Panc1 (cell line): ENCODE measurements at regions not wholly inside any gene's neighbourhood (a gene's known extent, or its start where the extent isn't known, plus 50 kb on each side); places are given as distances from the start of the nearest gene placed in this dataset.

Source experiments
- ATAC-seq: fragments of 200-7000 bp; cut with Tn5 transposase; 2 replicates; pipeline ENCODE4 v1.9.1; 2020; ENCODE audit warnings: mild to moderate bottlenecking, moderate library complexity
- BruUV-seq: library from RNA; stranded (reverse); fragments of 400-500 nt; replicated peaks from 2 replicates; lab custom pipeline; 2021; lab: Mats Ljungman, UMichigan
- CTCF ChIA-PET: fragments of 300-600 bp; sonication (Branson Sonifier 250); formaldehyde crosslinking; loops from one replicate; lab custom pipeline; 2022; ENCODE audit warnings: antibody characterized with exemption; lab: Charles Lee
- POLR2A ChIA-PET: fragments of 300-600 bp; sonication (Branson Sonifier 250); formaldehyde crosslinking; loops from one replicate; lab custom pipeline; 2022; ENCODE audit warnings: antibody characterized with exemption; lab: Charles Lee
- DNase-seq: peaks from one replicate; pipeline ENCODE4 v3.0.0-alpha.2; 2010; ENCODE audit warnings: low read depth, low spot score
- H3K27ac ChIP-seq: 2 replicates; pipeline ENCODE4 v1.5.1; 2011; ENCODE audit warnings: mild to moderate bottlenecking, low read length, inconsistent platforms
- H3K27me3 ChIP-seq: fragments of 200-500 bp; sonication (Bioruptor generic); 2 replicates; pipeline ENCODE4 v1.6.0; 2014; ENCODE audit warnings: low read length, inconsistent platforms; ENCODE audit not compliant: control insufficient read depth, insufficient read depth
- H3K36me3 ChIP-seq: fragments of 200-500 bp; sonication (Bioruptor generic); 2 replicates; pipeline ENCODE4 v1.5.1; 2014; ENCODE audit warnings: inconsistent platforms, mild to moderate bottlenecking, low read length, moderate library complexity; ENCODE audit not compliant: control insufficient read depth, insufficient read depth
- H3K4me1 ChIP-seq: 2 replicates; pipeline ENCODE4 v1.5.1; 2011; ENCODE audit warnings: inconsistent platforms, mild to moderate bottlenecking, low read length, moderate library complexity; ENCODE audit not compliant: control insufficient read depth, insufficient read depth
- H3K4me3 ChIP-seq, 2 experiments: 2 replicates each; pipeline ENCODE4 v1.5.1; 2011 to 2012; ENCODE audit warnings: low read depth in 2 of 2, low read length in 2 of 2, mild to moderate bottlenecking in 2 of 2, inconsistent platforms in 1 of 2, moderate library complexity in 1 of 2
- H3K9me3 ChIP-seq: fragments of 200-500 bp; sonication (Bioruptor generic); 2 replicates; pipeline ENCODE4 v1.5.1; 2014; ENCODE audit warnings: low read depth, mild to moderate bottlenecking, inconsistent platforms, low read length, moderate library complexity; ENCODE audit not compliant: control insufficient read depth, insufficient read depth
- CTCF ChIP-seq: fragments of 450-650 bp; IDR thresholded peaks from 2 replicates; pipeline ENCODE4 v1.5.1; 2017; ENCODE audit warnings: mild to moderate bottlenecking
- POLR2AphosphoS5 ChIP-seq: IDR thresholded peaks from 2 replicates; pipeline ENCODE4 v1.6.1; 2012; ENCODE audit warnings: mild to moderate bottlenecking, low read depth, low read length, moderate library complexity
- REST ChIP-seq, 2 experiments: IDR thresholded peaks; 2 replicates each; pipeline ENCODE4 v1.6.1; 2011 to 2012; ENCODE audit warnings: low read depth in 2 of 2, control low read depth in 1 of 2, low read length in 1 of 2, mild to moderate bottlenecking in 1 of 2, moderate library complexity in 1 of 2; ENCODE audit not compliant: insufficient read depth in 1 of 2
- SIN3A ChIP-seq: IDR thresholded peaks from 2 replicates; pipeline ENCODE4 v1.6.1; 2012; ENCODE audit warnings: low read depth, mild to moderate bottlenecking, low read length, moderate library complexity, borderline replicate concordance; ENCODE audit not compliant: insufficient read depth
- TCF7L2 ChIP-seq: IDR thresholded peaks from 2 replicates; pipeline ENCODE4 v1.6.1; 2011; ENCODE audit warnings: mild to moderate bottlenecking, low read depth, low read length, inconsistent platforms
- in situ Hi-C: cut with HindIII; loops from 2 replicates; pipeline ENCODE4 v1.10.0; 2016; ENCODE audit warnings: low sequenced_read_pairs, low pct_unique_long_range_greater_than_20kb
- intact Hi-C: fragments of 100-400 bp; cut with micrococcal nuclease; formaldehyde crosslinking; loops from one replicate; pipeline ENCODE4 v1.10.0; 2022; ENCODE audit not compliant: unreplicated experiment

- TF ChIP-seq POLR2AphosphoS5 (no peak), CTCF (no peak)
- Histone ChIP-seq H3K27ac (no peak overlapping the region), H3K27me3 (no peaks in the 10 kb centered on the region), H3K4me3 (no peak overlapping the region), H3K9me3 (no peaks in the 10 kb centered on the region), H3K36me3 (no peaks in the 10 kb centered on the region), H3K4me1 (no peaks in the 10 kb centered on the region)
- ATAC-seq = no peak
- ChIA-PET CTCF (no interaction called here), POLR2A (no interaction called here)
- BruUV-seq = no TSS peak
- in situ Hi-C loops (no loop called here), intact Hi-C loops (no loop called here)
- DNase-seq = no peak
Observed at GRCh38 chr7:86207740-86208139, 436.0 kb upstream of the GRM3 start.

- no peaks in the 10 kb centered on the region for H3K4me1 ChIP-seq
- intact Hi-C loops (no loop called here), in situ Hi-C loops (no loop called here)
- DNase-seq (no peak), ATAC-seq (no peak)
- TF ChIP-seq POLR2AphosphoS5 = no peak
- no peak for TF ChIP-seq CTCF
- TF ChIP-seq REST (IDR thresholded peaks at IDR 0.05; ENCODE audit: insufficient read depth in 1 of 2, low read depth in 2 of 2, low read length in 1 of 2) = no peak
- TF ChIP-seq SIN3A = no peak
- no peak for TF ChIP-seq TCF7L2
- H3K27ac ChIP-seq = no peak overlapping the region
- no peaks in the 10 kb centered on the region for H3K36me3 ChIP-seq
- no peaks in the 10 kb centered on the region for H3K9me3 ChIP-seq
- CTCF ChIA-PET = no interaction called here
- no peak overlapping the region for H3K4me3 ChIP-seq
- BruUV-seq = no TSS peak
- no peaks in the 10 kb centered on the region for H3K27me3 ChIP-seq
- POLR2A ChIA-PET = no interaction called here
Observed at GRCh38 chr7:86202833-86203232, 440.9 kb upstream of the GRM3 start.

- no peak for ATAC-seq
- Histone ChIP-seq H3K27me3 (no peaks in the 10 kb centered on the region), H3K4me3 (no peak overlapping the region), H3K36me3 (no peaks in the 10 kb centered on the region), H3K9me3 (no peaks in the 10 kb centered on the region), H3K27ac (no peak overlapping the region), H3K4me1 (no peaks in the 10 kb centered on the region)
- intact Hi-C loops = no loop called here
- no peak for DNase-seq
- CTCF ChIA-PET = no interaction called here
- in situ Hi-C loops = no loop called here
- TF ChIP-seq CTCF (no peak), REST (IDR thresholded peaks at IDR 0.05; ENCODE audit: insufficient read depth in 1 of 2, low read depth in 2 of 2, low read length in 1 of 2) (no peak), POLR2AphosphoS5 (no peak), TCF7L2 (no peak), SIN3A (no peak)
- POLR2A ChIA-PET = no interaction called here
- BruUV-seq = no TSS peak
Observed at GRCh38 chr7:86201767-86202166, 441.9 kb upstream of the GRM3 start.
